ENCODE measurements at regions not wholly inside any gene's neighbourhood (a gene's known extent, or its start where the extent isn't known, plus 50 kb on each side); places are given as distances from the start of the nearest gene placed in this dataset.

DNA sequence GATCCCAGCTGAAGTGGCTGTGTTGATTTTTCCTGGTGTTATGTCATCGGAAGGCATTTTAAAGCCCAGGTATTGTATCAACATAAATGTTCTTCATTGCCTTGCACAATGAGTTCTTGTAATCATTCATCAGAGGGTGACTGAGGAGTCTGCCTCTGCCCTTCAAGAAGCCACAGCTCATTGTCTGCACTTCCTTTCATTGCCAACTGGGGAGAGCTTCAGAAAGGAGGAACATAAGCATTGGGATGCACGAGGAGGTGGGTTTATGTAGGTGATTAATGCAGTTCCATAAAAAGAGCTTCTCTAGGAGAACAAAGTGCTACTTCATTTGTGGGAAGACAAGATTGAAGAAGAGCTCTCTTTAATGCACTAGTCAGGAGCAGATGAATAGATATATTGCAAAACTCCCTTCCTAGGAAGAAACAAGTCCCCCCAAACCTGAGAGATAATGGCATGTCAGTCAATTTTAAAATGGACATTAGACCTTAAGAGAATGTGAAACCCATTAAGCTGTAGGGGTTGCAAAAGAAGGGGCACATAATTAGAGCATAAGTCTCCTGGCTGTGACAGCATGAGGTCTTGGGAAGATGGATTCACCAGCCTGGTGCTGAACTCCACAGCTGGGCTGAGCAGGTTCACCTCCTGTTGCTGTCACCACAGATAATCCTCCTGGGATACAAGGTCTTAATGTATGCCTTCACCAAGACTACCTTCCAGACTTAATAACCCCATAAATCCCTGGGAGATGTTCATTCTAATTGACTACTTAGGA is 124.6 kb downstream of the BACH1 start:
- Histone ChIP-seq H3K27me3 (replicated peaks in 1 of 4; ENCODE audit: control insufficient read depth in 3 of 4, extremely low read depth in 1 of 4, insufficient read depth in 3 of 4, low read length in 3 of 4) (no peaks in the 10 kb centered on the region), H3K4me3 (ENCODE audit: extremely low read depth in 1 of 4, insufficient read depth in 2 of 4, low read depth in 3 of 4, low read length in 4 of 4) (no peak overlapping the region), H4K8ac (ENCODE audit: extremely low read depth, insufficient read depth, low read length) (no peak overlapping the region), H3K36me3 (ENCODE audit: control insufficient read depth in 2 of 4, insufficient read depth in 4 of 4, low read length in 3 of 4) (no peaks in the 10 kb centered on the region), H2BK15ac (ENCODE audit: low read length) (no peak overlapping the region), H3K79me2 (ENCODE audit: control insufficient read depth in 1 of 2, insufficient read depth in 2 of 2, low read length in 2 of 2) (no peaks in the 10 kb centered on the region), H3K4me1 (replicated peaks in 1 of 4; ENCODE audit: control insufficient read depth in 3 of 4, insufficient read depth in 4 of 4, low read length in 3 of 4) (no peaks in the 10 kb centered on the region), H2AK5ac (ENCODE audit: low read depth, low read length) (no peak overlapping the region), H2BK12ac (ENCODE audit: low read depth, low read length) (no peak overlapping the region), H3K23ac (ENCODE audit: insufficient read length) (no peak overlapping the region), H4K91ac (replicated peaks; ENCODE audit: insufficient read length, low read length) (no peak overlapping the region), H3K27ac (ENCODE audit: low read depth, low read length) (no peak overlapping the region), H2BK20ac (ENCODE audit: low read length) (no peak overlapping the region), H3K14ac (ENCODE audit: insufficient read length) (no peak overlapping the region), H3K79me1 (ENCODE audit: low read depth, low read length) (no peaks in the 10 kb centered on the region), H3K9me3 (ENCODE audit: insufficient read depth in 2 of 2, low read depth in 1 of 2, low read length in 1 of 2) (no peaks in the 10 kb centered on the region), H4K5ac (ENCODE audit: insufficient read length, low read depth, low read length) (no peak overlapping the region), H2AFZ (ENCODE audit: low read length) (no peak overlapping the region), H3K56ac (replicated peaks; ENCODE audit: insufficient read length, low read depth, low read length) (no peak overlapping the region), H2BK120ac (replicated peaks; ENCODE audit: low read depth, low read length) (no peak overlapping the region), H3K9ac (replicated peaks in 1 of 4; ENCODE audit: extremely low read depth in 1 of 4, low read depth in 3 of 4, low read length in 3 of 4) (peak overlapping the region in 1 of 4 experiments; percentile 15; a peak in 1 of 7 replicates), H3K4ac (replicated peaks; ENCODE audit: insufficient read length, low read depth, low read length) (no peak overlapping the region), H4K20me1 (replicated peaks in 1 of 2; ENCODE audit: control insufficient read depth in 1 of 2, insufficient read depth in 2 of 2, low read length in 2 of 2) (no peaks in the 10 kb centered on the region), H3K23me2 (ENCODE audit: low read depth, low read length) (no peaks in the 10 kb centered on the region), H3K18ac (ENCODE audit: extremely low read depth, low read length) (no peak overlapping the region), H2BK5ac (ENCODE audit: low read depth, low read length) (no peak overlapping the region), H3K4me2 (ENCODE audit: insufficient read depth in 1 of 2, low read depth in 2 of 2, low read length in 2 of 2) (no peak overlapping the region)
- ChIA-PET POLR2A (ENCODE audit: partially characterized antibody) (no interaction called here), CTCF (ENCODE audit: partially characterized antibody) (interaction anchor here (0.7 to 2.5 kb wide), 6 partner anchors 9 to 518 kb away, joined by 3 to 10 read pairs (median 4); no protein-coding TSS in a partner anchor)
- FAIRE-seq, result no peak
- no peak for DNase-seq (ENCODE audit: low read depth in 1 of 2, low spot score in 2 of 2)
- WGBS, 2 experiments (ENCODE audit: extremely low coverage in 1 of 2, insufficient coverage in 1 of 2, insufficient read length in 1 of 2, insufficient replicate concordance in 2 of 2, low coverage in 1 of 2, low lambda C conversion rate in 2 of 2, missing lambda C conversion rate in 1 of 2), result 87% methylated on average over 2 of the region's 2 CpGs; no CpG with 5 or more reads in 1 of the 2 experiments

Measured in H1 (cell line).